ENCODE measurements at regions not wholly inside any gene's neighbourhood (a gene's known extent, or its start where the extent isn't known, plus 50 kb on each side); places are given as distances from the start of the nearest gene placed in this dataset.
"Not testable (repeated sequence)": the region's sequence is repeated elsewhere in the genome, so short reads cannot be mapped to it uniquely, and the experiment has no call there.

GRCh38 chr7:135872861-135873260 lies 104.3 kb downstream of the MTPN start:
- DNase-seq (ENCODE audit: low read depth) = not testable (repeated sequence)

- DNase-seq (ENCODE audit: low read depth) = no peak
Measured at GRCh38 chr7:135862586-135863340, 114.2 kb upstream of the FAM180A start.

DNA sequence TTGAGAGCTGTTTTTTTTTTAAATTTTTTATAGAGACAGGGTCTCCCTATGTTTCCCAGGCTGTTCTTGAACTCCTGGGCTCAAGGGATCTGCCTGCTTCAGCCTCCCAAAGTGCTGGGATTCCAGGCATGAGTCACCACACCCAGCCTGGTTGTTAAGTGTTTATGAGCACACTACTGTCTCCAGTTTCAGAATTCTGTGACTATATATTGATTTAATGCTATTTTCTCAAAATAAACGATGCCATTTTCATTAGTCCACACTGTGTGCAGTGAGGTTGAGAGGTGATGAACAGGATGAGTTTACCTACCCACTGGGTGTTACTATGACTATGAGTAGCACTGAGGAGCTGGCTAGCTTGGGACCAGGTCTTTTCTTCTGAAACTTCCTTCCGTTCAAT lies 110.9 kb upstream of the FAM180A start:
- DNase-seq (ENCODE audit: low read depth) = no peak

DNA sequence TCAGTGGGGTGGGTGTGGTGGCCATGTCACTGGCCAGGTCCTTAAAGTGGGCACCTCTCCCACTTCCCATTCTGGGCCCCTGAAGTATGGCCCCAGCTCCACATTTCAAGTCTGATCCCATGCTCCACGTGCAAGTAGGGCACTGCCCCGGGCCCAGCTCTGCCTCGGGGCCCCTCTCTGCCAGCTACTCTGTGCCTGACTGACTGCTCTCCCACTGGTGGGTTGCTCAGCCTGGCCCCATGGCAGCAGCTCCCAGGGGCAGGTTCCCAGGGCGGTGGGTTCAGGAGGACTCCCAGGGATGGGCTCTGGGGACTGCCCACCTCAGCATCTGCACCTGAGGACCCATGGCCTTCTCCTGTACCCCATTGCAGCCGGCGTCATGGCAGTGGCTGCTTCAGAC lies 110.2 kb upstream of the FAM180A start:
- no peak for DNase-seq (ENCODE audit: low read depth)

- no peak for DNase-seq (ENCODE audit: low read depth)
Measured at GRCh38 chr7:135858379-135858778, 109.8 kb upstream of the FAM180A start.

- no peak for DNase-seq (ENCODE audit: low read depth)
Measured at GRCh38 chr7:135857519-135858274, 109.1 kb upstream of the FAM180A start.

- DNase-seq (ENCODE audit: low read depth) = peak; percentile 30
Measured at GRCh38 chr7:135856356-135857144, 107.9 kb upstream of the FAM180A start.

DNA sequence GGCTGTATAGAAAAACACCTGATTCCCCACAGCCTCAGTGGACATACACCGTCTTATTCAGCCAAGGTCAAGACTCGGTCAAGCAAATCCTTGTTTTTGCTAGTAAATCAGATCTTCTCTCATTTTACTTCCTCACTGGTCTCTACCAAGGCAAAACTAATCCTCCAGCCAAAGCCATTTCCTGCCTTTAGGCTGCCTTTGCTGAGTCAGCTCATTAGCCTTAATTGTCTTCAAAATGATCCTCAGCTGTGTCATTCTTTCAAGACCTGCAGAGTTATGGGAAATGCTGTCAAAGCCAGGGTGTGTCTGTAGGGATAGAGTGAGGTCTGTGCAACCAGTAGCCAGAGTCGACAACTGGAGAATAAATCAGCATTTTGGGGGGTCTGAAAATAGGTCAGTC lies 107.2 kb upstream of the FAM180A start:
- DNase-seq (ENCODE audit: low read depth) = no peak

- DNase-seq (ENCODE audit: low read depth) = no peak
Measured at GRCh38 chr7:135853499-135853898, 104.9 kb upstream of the FAM180A start.

DNA sequence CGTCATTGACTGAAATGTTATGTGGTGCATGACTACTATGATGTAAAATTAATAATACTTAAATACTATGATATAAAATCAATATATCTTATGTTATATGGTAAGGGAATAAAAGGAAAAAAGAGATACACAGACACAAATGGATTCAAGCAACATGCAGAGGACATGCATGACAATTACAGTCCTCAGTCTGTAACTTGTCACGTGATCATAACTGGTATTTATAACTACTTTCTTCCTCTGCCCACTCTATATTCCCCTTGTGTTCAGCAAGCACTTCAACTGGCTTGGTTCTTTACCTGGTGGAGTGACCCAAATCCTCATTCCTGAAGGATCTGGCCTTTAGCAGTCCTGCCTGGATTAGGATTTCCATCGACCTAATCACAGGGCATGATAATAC lies 104.4 kb upstream of the FAM180A start:
- no peak for DNase-seq (ENCODE audit: low read depth)

- no peak for DNase-seq (ENCODE audit: low read depth)
Measured at GRCh38 chr7:135847242-135847641, 98.6 kb upstream of the FAM180A start.

GRCh38 chr7:135846339-135846738 lies 97.7 kb upstream of the FAM180A start:
- no peak for DNase-seq (ENCODE audit: low read depth)

- DNase-seq (ENCODE audit: low read depth) = no peak
Measured at GRCh38 chr7:135845415-135846075, 96.9 kb upstream of the FAM180A start.

- DNase-seq (ENCODE audit: low read depth) = no peak
Measured at GRCh38 chr7:135844903-135845302, 96.3 kb upstream of the FAM180A start.

DNA sequence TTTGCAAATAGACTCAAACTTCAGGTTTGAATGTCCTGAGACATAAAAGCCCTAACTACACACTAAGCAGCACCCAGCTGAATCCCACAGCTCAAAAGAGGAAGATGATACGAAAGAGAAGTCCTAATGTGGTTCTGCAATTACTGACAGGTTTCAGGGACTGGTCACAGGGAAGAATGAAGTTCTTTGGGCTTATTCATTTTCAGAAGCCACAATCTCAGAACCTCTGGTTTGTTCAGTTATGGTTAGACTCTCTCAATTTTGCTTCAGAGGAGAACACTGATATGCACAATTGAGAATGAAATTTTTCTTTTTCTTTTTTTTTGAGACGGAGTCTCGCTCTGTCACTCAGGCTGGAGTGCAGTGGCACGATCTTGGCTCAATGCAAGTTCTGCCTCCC lies 94.6 kb upstream of the FAM180A start:
- DNase-seq (ENCODE audit: low read depth) = no peak

GRCh38 chr7:135842446-135843179 lies 94.0 kb upstream of the FAM180A start:
- no peak for DNase-seq (ENCODE audit: low read depth)

DNA sequence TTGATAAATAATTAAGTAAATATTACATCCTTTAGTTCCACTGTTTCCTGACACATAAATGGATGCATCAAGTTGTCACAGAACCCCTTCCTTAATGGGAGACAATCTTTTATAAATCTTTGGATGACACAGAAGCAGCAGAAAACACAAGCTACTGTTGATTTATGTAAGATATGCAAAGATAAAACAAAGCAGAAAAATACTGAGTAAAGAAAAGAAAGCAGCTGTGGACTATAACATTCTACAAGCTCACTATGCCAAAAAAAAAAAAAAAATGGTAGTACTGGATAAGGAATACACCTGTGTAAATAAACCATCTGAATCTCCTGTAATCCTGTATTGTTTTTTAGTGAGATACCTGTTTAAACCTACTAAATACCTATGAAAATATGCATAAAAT lies 92.0 kb upstream of the FAM180A start:
- no peak for DNase-seq (ENCODE audit: low read depth)

DNA sequence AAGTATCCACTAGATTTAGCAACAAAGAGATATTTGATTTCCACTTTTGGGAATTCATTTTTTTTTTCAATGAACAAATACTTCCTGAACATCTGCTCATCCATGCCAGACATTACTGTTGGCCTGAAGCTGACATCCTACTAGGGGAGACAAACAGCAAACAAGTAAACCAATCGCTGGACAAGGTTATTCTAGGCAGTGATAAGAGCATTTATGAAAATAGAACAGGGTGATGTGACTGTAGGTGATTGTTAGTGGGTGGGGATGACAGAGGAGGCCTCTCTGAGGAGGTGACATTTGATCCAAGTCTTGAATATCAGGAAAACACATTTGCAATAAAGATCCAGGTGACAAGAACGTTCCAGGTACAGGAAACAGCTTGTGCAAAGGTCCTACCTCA lies 89.1 kb upstream of the FAM180A start:
- DNase-seq (ENCODE audit: low read depth) = no peak

GRCh38 chr7:135834266-135834665 lies 85.7 kb upstream of the FAM180A start:
- no peak for DNase-seq (ENCODE audit: low read depth)

GRCh38 chr7:135833642-135834041 lies 85.0 kb upstream of the FAM180A start:
- no peak for DNase-seq (ENCODE audit: low read depth)

DNA sequence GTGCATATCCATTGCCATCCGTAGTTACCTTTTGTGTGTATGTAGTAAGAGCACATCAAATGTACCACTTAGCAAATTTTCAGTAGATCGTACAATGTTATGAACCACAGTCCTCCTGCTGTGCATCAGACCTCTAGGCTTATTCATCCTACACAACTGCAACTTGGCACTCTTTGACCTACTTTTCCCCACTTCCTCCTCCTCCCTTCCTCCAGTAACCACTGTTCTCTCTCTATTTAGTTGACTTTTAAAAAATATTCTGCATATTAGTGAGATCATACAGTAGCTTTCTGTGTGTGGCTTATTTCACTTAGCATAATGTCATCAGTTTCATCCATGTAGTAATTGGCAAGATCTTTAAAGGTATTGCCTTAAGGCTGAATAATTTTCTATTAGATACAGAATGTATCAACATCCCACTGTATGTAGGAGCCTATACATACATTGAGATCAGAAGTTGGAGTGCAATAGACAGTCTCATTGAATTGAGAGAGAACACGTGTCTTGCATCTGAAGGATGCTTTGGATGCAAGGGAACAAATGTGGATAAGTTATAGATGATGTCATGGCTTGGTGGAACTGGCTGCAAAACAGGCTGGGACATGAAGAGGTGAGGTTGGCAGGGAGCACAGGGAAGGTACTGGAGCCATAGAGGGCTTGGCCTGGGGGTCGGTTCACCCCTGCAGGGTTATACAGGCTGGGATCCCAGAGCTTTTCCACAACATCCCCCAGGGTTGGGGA lies 83.0 kb upstream of the FAM180A start:
- DNase-seq (ENCODE audit: low read depth) = no peak

Data from non-pigmented ciliary epithelial cell (primary cell).